ENCODE measurements at regions not wholly inside any gene's neighbourhood (a gene's known extent, or its start where the extent isn't known, plus 50 kb on each side); places are given as distances from the start of the nearest gene placed in this dataset.

DNA sequence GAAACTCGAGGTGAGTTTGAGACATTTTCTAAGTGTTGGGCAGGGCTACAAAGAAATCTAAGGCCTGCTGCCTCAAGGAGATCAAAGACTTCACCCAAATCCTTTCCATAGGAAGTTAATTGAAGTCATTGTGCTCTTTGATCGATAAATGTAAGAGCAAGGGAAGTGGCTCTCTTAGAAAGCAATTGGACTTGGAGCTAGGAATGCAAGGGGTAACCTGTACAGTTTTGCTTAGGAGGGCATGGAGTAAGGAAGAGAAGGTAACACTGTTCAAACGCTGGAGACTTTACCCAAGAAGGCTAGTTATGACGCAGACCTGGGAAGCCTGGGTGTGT, 418.0 kb upstream of the PROX1 start:
- H3K27me3 Mint-ChIP-seq, result peaks cover 14% of the 10 kb centered on the region
- ATAC-seq (replicated peaks; ENCODE audit: extremely low read depth, poor library complexity, severe bottlenecking), result no peak
- peaks cover 2% of the 10 kb centered on the region for H3K36me3 Mint-ChIP-seq (ENCODE audit: insufficient read depth)

DNA sequence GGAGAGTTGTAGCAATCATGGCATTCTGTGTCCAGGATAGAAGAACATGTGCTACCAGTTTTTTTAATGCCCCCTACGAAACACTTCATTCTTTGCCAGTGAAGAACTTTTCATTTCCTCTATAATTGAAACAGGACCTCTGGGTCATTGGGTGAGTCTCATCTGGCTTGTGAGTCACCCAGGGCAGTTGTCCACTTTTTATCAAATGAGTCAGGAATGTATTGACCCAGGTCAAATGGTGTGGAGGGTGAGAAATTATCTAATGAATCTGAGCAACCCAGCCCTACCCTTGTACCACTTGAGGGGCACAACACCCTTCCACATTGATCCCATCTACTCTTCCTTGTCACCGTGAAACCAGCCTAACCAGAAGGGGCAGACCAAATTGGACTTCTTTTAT, 417.3 kb upstream of the PROX1 start:
- Mint-ChIP-seq H3K27me3 (peaks cover 14% of the 10 kb centered on the region), H3K4me1 (no peaks in the 10 kb centered on the region), H3K9me3 (no peaks in the 10 kb centered on the region), H3K36me3 (ENCODE audit: insufficient read depth) (peaks cover 2% of the 10 kb centered on the region), H3K27ac (ENCODE audit: low read depth) (no peak overlapping the region), H3K4me3 (no peak overlapping the region)
- no peak for ATAC-seq (replicated peaks; ENCODE audit: extremely low read depth, poor library complexity, severe bottlenecking)
- no peak for DNase-seq (ENCODE audit: low spot score in 2 of 2)

More for the DNA sequence above, 418.0 kb upstream of the PROX1 start:
- Mint-ChIP-seq H3K27ac (ENCODE audit: low read depth) (no peak overlapping the region), H3K4me3 (no peak overlapping the region), H3K9me3 (no peaks in the 10 kb centered on the region), H3K4me1 (no peaks in the 10 kb centered on the region)
- DNase-seq (ENCODE audit: low spot score in 2 of 2), result no peak

DNA sequence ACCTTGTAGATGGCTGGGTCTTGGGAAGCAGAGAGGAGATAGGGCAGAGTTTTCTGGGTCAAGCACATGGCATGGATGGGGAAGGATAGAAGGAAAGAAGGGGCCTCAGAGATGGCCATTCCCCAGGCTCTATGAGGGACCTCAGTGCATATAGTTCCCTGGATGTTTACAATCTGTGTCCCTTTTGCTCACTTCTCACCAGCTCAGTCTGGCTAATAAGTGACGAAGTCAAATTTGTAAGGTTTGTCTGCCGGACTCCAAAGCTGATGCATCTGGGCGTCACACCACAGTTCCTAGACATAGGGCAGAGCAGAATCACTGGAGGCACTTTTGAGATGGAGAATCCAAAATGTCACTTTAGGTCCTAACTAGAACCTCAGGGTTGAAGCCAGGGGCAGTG, 416.4 kb upstream of the PROX1 start:
- DNase-seq (ENCODE audit: low spot score in 2 of 2), result no peak
- no peaks in the 10 kb centered on the region for H3K9me3 Mint-ChIP-seq

DNA sequence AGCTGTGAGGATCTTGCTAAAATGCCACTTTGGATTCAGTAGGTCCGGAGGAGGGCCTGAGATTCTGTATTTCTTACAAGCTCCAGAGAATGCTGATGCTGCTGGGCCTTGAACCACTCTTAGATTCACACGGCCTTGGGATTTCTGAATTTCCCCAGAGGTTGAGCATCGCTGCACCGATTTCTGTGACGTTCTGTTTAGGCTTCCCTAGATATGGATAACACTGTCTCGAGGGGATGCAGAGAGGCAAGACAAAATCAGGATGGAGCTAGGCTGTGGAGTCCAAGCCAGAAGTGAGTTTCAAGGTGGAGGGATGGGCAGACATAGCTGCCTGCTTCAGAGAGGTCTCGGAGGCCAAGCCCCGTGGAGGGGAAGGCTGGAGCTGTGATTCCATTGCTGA, 415.9 kb upstream of the PROX1 start:
- ATAC-seq (replicated peaks; ENCODE audit: extremely low read depth, poor library complexity, severe bottlenecking) (no peak), DNase-seq (ENCODE audit: low spot score in 2 of 2) (no peak)
- Mint-ChIP-seq H3K27me3 (peaks cover 14% of the 10 kb centered on the region), H3K36me3 (ENCODE audit: insufficient read depth) (no peaks in the 10 kb centered on the region), H3K9me3 (peaks cover under 1% of the 10 kb centered on the region), H3K4me1 (no peaks in the 10 kb centered on the region), H3K4me3 (no peak overlapping the region), H3K27ac (ENCODE audit: low read depth) (no peak overlapping the region)

More for the DNA sequence above, 416.4 kb upstream of the PROX1 start:
- Mint-ChIP-seq H3K4me3 (no peak overlapping the region), H3K27me3 (peaks cover 14% of the 10 kb centered on the region), H3K27ac (ENCODE audit: low read depth) (no peak overlapping the region), H3K4me1 (no peaks in the 10 kb centered on the region), H3K36me3 (ENCODE audit: insufficient read depth) (no peaks in the 10 kb centered on the region)
- no peak for ATAC-seq (replicated peaks; ENCODE audit: extremely low read depth, poor library complexity, severe bottlenecking)

DNA sequence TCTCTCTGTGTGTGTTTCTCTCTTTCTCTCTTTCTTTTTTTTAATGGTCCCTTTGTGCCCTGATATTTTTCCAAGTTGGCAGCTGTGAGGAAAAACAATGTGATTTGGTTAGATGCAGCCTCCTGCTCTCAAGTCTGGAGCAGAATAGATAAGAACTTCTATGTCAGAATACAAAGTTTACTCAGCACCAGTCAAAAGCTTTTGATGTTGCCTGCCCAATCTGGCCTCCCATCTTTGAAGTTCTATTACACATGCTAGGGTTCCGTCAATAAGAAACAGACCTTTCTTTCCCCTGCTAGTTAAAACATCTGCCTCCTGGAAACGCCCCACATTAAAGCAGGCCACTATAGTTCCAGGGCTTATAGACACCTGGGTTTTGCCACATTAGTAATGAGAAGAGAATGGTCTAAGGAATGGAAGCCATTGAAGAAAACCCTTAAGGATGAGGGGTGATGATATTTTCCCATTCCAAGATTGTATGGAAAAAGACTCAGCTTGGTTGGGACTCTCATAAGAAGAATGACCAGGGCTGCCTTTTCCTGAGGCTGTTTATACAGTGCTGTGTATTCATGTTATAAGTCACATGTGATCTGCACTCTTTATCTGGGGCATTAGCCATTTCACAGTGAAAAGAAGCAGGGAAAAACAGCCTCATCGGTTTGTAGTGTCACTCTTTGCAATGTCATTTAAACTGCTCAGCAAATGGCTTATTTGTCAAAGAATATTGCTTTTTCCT, 414.7 kb upstream of the PROX1 start:
- no peaks in the 10 kb centered on the region for H3K4me1 Mint-ChIP-seq
- H3K36me3 Mint-ChIP-seq (ENCODE audit: insufficient read depth), result no peaks in the 10 kb centered on the region
- H3K27me3 Mint-ChIP-seq, result peaks cover 14% of the 10 kb centered on the region
- H3K9me3 Mint-ChIP-seq, result peaks cover 9% of the 10 kb centered on the region
- DNase-seq (ENCODE audit: low spot score in 2 of 2), result no peak
- ATAC-seq (replicated peaks; ENCODE audit: extremely low read depth, poor library complexity, severe bottlenecking), result no peak
- H3K4me3 Mint-ChIP-seq, result no peak overlapping the region
- H3K27ac Mint-ChIP-seq (ENCODE audit: low read depth), result no peak overlapping the region

DNA sequence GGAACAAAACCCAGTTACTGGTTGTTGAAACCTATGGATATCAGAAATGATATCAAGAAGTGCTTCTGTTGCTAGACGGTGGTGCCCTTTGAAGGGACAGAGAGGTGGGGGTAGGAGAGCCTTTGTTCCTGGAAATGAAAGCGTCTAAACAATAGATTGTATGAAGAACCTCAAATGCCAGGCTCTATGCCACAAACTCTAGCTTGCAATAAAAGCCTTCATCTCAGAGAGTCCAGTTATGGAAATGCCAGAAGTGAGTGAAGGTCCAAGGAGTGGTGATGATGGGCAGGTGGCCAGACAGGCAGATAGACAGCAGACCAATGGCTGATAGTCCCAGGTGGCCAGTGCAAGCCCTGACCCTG, 414.1 kb upstream of the PROX1 start:
- no peaks in the 10 kb centered on the region for H3K36me3 Mint-ChIP-seq (ENCODE audit: insufficient read depth)
- H3K4me3 Mint-ChIP-seq, result no peak overlapping the region
- ATAC-seq (replicated peaks; ENCODE audit: extremely low read depth, poor library complexity, severe bottlenecking), result no peak

DNA sequence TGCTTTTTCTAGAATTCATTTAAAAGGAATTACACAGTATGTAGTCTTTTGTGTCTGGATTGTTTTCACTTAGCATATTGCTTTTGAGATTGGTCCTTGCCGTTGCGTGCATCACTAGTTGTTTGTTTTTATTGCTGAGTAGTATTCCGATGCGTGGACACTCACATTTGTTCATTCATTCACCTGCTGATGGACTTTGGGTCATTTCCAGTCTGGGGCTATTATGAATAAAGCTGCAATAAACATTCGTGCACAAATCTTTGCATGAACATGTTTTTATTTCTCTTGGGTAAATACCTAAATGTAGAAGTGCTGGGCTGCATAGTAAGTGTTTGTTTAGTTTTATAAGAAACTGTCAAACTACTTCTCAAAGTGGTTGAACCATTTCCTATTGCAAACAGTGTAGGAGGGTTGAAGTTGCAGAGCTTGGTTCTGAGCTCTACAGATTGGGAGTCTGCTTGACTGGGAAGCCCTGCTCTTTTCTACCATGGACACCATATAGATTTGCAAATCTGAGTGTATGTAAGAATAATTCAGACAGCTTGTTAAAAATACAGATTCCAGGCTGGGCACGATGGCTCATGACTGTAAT, 404.7 kb upstream of the PROX1 start:
- no peak overlapping the region for H3K27ac Mint-ChIP-seq (ENCODE audit: low read depth)
- DNase-seq (ENCODE audit: low spot score in 2 of 2) (no peak), ATAC-seq (replicated peaks; ENCODE audit: extremely low read depth, poor library complexity, severe bottlenecking) (no peak)
- H3K27me3 Mint-ChIP-seq, result peaks cover 8% of the 10 kb centered on the region
- H3K9me3 Mint-ChIP-seq, result no peaks in the 10 kb centered on the region
- no peak overlapping the region for H3K4me3 Mint-ChIP-seq
- no peaks in the 10 kb centered on the region for H3K4me1 Mint-ChIP-seq
- no peaks in the 10 kb centered on the region for H3K36me3 Mint-ChIP-seq (ENCODE audit: insufficient read depth)

More for the DNA sequence above, 414.1 kb upstream of the PROX1 start:
- Mint-ChIP-seq H3K27ac (ENCODE audit: low read depth) (no peak overlapping the region), H3K4me1 (no peaks in the 10 kb centered on the region), H3K9me3 (peaks cover 9% of the 10 kb centered on the region), H3K27me3 (peaks cover 14% of the 10 kb centered on the region)
- no peak for DNase-seq (ENCODE audit: low spot score in 2 of 2)

DNA sequence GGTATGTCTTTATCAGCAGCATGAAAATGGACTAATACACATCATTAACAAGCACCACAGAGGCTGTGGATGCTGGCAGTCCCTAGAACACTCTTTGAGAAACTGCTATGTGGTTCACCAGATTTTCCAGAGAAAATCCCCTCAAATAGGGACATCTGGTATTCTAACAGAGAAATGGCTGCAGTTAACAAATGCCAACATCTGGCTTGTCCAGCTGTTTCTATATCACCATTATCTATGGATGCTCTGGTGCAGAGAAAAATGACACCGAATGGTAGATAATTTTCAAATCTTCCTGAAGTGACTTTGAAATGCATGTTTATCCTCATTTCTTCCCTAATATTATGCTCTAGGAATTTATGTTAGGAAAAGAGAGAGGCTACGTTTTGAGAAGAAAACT, 403.5 kb upstream of the PROX1 start:
- H3K9me3 Mint-ChIP-seq, result no peaks in the 10 kb centered on the region

DNA sequence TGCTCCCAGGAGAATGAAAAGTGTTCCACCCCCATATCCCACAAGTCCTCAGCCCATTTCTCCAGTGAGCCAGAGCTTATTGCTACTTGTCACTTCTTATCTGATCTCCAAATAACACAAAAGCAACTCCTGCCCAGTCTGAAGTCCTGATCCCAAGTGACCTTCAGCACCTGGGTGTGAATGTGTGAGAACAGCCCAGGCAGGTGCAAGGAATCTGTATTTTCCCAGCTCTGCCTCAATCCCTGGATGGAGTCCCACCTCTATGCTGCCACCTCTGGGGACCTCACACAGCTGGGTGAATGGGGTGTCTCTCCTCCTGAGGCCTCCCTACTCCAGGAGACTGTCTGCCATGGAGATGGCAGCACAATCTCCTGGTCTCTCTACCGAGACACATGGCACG, 402.4 kb upstream of the PROX1 start:
- ATAC-seq (replicated peaks; ENCODE audit: extremely low read depth, poor library complexity, severe bottlenecking) (no peak), DNase-seq (ENCODE audit: low spot score in 2 of 2) (no peak)
- Mint-ChIP-seq H3K9me3 (no peaks in the 10 kb centered on the region), H3K27ac (ENCODE audit: low read depth) (no peak overlapping the region), H3K4me3 (no peak overlapping the region), H3K27me3 (peaks cover 8% of the 10 kb centered on the region), H3K4me1 (no peaks in the 10 kb centered on the region), H3K36me3 (ENCODE audit: insufficient read depth) (no peaks in the 10 kb centered on the region)

More for the DNA sequence above, 403.5 kb upstream of the PROX1 start:
- H3K27me3 Mint-ChIP-seq, result peaks cover 8% of the 10 kb centered on the region
- no peaks in the 10 kb centered on the region for H3K36me3 Mint-ChIP-seq (ENCODE audit: insufficient read depth)
- no peaks in the 10 kb centered on the region for H3K4me1 Mint-ChIP-seq
- H3K27ac Mint-ChIP-seq (ENCODE audit: low read depth), result no peak overlapping the region
- no peak overlapping the region for H3K4me3 Mint-ChIP-seq
- ATAC-seq (replicated peaks; ENCODE audit: extremely low read depth, poor library complexity, severe bottlenecking) (no peak), DNase-seq (ENCODE audit: low spot score in 2 of 2) (no peak)

DNA sequence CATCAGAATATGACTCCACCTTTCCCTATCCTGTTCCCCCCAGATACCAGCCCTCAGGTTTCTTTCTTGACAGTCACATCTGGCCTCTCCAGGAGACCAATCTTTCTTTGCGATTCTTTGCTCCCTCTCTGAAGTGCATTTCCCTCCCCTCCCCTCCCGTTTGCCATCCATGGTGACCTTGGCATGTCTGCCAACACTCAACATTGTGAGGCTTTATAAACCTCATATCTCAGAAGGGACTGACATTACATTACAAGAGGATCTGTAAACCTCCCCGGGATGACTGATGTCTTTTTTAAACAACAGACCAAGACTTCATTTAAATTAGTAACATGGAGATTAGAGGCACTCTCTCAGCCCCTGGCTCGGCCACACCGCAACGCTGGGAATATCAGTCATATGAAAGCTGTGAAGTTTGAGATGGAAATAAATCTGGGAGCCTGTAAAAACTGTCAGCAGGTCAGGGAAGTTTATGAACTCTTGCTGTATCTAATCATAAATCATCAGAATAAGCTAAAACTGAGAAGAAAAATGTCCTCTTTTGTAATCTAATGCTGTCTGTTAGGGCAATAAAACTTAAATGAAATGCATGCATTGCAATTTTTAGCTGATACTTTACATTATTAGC, 401.7 kb upstream of the PROX1 start:
- Mint-ChIP-seq H3K27ac (ENCODE audit: low read depth) (no peak overlapping the region), H3K9me3 (no peaks in the 10 kb centered on the region), H3K4me1 (no peaks in the 10 kb centered on the region), H3K27me3 (peaks cover 8% of the 10 kb centered on the region), H3K4me3 (no peak overlapping the region), H3K36me3 (ENCODE audit: insufficient read depth) (no peaks in the 10 kb centered on the region)
- DNase-seq (ENCODE audit: low spot score in 2 of 2), result no peak
- ATAC-seq (replicated peaks; ENCODE audit: extremely low read depth, poor library complexity, severe bottlenecking), result no peak

DNA sequence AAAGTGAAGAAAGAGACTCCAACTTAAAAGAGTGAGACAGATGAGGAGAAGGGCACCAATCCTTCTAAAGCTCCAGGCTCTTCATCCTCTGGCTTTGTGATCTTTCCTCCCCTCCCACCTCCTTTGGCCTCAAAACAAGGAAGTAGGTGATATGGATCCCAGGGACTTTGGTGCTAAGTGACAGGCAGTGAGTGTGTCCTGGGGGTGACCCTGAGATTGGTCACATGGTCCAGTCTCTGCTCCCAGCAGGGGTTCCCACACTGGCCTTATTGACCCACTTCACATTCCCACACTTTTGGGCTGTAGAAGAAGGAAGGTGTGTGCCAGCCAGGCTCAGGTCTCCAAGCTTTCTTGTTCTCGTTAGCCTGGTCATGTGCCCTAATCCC, 401.2 kb upstream of the PROX1 start:
- Mint-ChIP-seq H3K4me3 (no peak overlapping the region), H3K27ac (ENCODE audit: low read depth) (no peak overlapping the region), H3K9me3 (no peaks in the 10 kb centered on the region), H3K27me3 (peaks cover 7% of the 10 kb centered on the region), H3K36me3 (ENCODE audit: insufficient read depth) (no peaks in the 10 kb centered on the region), H3K4me1 (no peaks in the 10 kb centered on the region)
- DNase-seq (ENCODE audit: low spot score in 2 of 2) (no peak), ATAC-seq (replicated peaks; ENCODE audit: extremely low read depth, poor library complexity, severe bottlenecking) (no peak)

DNA sequence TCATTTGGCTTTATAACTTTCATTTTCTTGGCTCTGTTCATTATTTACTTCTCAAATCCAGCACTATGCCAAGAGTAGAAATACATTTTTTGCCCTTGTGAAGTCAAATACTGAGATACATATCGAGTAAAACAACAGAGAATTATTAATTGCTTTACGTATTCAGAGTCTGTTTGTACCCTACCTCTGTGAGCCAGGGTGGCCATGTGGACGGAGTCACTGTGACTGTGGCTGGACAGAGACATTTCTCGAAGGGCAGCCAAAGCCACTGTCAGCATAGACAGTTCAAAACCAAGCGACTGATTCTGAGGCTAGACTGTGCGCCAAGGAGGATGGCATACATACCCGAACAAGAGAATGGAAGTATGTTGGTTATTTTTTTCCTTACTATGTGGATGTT, 391.0 kb upstream of the PROX1 start:
- H3K4me3 Mint-ChIP-seq, result no peak overlapping the region
- no peak overlapping the region for H3K27ac Mint-ChIP-seq (ENCODE audit: low read depth)
- DNase-seq (ENCODE audit: low spot score in 2 of 2) (no peak), ATAC-seq (replicated peaks; ENCODE audit: extremely low read depth, poor library complexity, severe bottlenecking) (no peak)
- H3K27me3 Mint-ChIP-seq, result peaks cover 7% of the 10 kb centered on the region
- peaks cover 13% of the 10 kb centered on the region for H3K9me3 Mint-ChIP-seq
- no peaks in the 10 kb centered on the region for H3K4me1 Mint-ChIP-seq
- H3K36me3 Mint-ChIP-seq (ENCODE audit: insufficient read depth), result no peaks in the 10 kb centered on the region

DNA sequence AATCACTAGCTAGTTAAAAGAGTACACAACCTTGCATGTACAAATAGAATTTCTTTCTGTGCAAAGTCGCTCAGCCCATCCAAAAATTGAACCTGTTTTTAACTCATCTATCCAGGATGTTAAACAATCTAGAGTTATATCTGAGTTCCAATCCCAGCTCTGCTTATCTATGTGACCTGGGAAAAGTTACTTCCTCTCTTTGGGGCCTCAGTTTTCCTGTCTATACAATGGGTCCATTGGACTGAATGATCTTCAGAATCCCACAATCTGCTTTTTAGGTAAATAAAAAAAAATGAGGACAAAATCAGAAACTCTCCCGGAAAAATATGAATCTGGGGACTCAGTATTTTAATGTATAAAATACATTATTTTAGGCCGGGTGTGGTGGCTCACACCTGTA, 389.5 kb upstream of the PROX1 start:
- ATAC-seq (replicated peaks; ENCODE audit: extremely low read depth, poor library complexity, severe bottlenecking) (no peak), DNase-seq (ENCODE audit: low spot score in 2 of 2) (no peak)
- Mint-ChIP-seq H3K27me3 (no peaks in the 10 kb centered on the region), H3K27ac (ENCODE audit: low read depth) (no peak overlapping the region), H3K9me3 (peaks cover 8% of the 10 kb centered on the region), H3K4me1 (no peaks in the 10 kb centered on the region), H3K4me3 (no peak overlapping the region), H3K36me3 (ENCODE audit: insufficient read depth) (no peaks in the 10 kb centered on the region)

Measured in central memory CD8-positive, alpha-beta T cell (primary cell).